ENCODE measurements at regions not wholly inside any gene's neighbourhood (a gene's known extent, or its start where the extent isn't known, plus 50 kb on each side); places are given as distances from the start of the nearest gene placed in this dataset.

DNA sequence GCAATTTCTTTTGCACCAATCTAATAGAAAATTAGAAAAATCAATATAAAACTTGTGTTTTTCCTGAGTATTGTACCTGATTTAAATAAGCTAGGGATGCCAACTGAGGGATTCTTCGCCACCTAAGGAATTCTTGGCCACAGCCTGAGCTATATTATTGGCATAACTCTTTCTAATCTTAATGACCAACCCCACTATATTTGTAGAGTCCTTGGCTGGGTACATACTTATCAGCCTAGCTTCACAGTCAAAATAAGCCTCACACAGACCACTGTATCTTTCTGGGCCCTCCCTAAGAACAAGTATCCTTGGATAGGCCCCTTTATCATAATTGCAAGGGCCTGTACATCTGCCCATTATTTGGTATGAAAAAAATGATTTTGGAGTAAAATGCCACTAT, 247.1 kb downstream of the DUSP6 start:
- 96 to 100% methylated on average over 1 of the region's 1 CpG for whole genome bisulfite sequencing, 2 donors
- Histone ChIP-seq H3K36me3 (ENCODE audit: control insufficient read depth in 4 of 4, insufficient read depth in 4 of 4, low read length in 4 of 4) (no peaks in the 10 kb centered on the region), H3K27me3 (ENCODE audit: control insufficient read depth in 3 of 3, insufficient read depth in 3 of 3, low read length in 2 of 3) (no peaks in the 10 kb centered on the region), H3K9ac (ENCODE audit: insufficient read depth in 1 of 2, low read length in 2 of 2) (no peak overlapping the region), H3K4me1 (ENCODE audit: control insufficient read depth in 5 of 5, insufficient read depth in 5 of 5, low read length in 5 of 5) (peaks cover 0 to 9% (median 0%) of the 10 kb centered on the region in 5 donors), H3K27ac (ENCODE audit: low read depth in 1 of 2, low read length in 1 of 2) (no peak overlapping the region), H3K9me3 (ENCODE audit: control insufficient read depth in 4 of 4, insufficient read depth in 3 of 4, low read length in 3 of 4) (no peaks in the 10 kb centered on the region), H3K4me3 (no peak overlapping the region)
- TF ChIP-seq, protein P1, sequence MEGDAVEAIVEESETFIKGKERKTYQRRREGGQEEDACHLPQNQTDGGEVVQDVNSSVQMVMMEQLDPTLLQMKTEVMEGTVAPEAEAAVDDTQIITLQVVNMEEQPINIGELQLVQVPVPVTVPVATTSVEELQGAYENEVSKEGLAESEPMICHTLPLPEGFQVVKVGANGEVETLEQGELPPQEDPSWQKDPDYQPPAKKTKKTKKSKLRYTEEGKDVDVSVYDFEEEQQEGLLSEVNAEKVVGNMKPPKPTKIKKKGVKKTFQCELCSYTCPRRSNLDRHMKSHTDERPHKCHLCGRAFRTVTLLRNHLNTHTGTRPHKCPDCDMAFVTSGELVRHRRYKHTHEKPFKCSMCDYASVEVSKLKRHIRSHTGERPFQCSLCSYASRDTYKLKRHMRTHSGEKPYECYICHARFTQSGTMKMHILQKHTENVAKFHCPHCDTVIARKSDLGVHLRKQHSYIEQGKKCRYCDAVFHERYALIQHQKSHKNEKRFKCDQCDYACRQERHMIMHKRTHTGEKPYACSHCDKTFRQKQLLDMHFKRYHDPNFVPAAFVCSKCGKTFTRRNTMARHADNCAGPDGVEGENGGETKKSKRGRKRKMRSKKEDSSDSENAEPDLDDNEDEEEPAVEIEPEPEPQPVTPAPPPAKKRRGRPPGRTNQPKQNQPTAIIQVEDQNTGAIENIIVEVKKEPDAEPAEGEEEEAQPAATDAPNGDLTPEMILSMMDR (IDR thresholded peaks at IDR 0.05; ENCODE audit: control extremely low read depth, extremely low read depth), result no peak
- ATAC-seq (ENCODE audit: insufficient read depth, low FRiP score), result no peak
- no peak for DNase-seq

DNA sequence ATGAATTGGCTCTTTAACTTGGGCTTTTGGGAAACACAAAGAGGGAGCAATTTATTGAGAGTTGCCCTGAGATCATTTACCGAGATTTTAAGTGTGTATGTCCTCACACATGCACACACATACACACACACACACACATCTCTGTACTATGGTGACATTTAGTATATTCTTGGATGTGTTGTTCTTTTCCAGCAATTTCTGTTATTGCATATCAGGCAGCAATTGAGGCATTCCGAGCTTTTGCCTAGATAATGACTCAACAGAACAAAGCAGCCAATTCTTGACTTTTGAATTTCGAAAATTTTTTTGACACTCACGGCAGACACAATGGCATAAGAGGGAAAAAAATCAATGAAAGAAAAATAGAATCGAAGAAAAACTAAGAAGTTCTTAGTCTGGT, 248.5 kb downstream of the DUSP6 start:
- 73 to 76% methylated on average over 5 of the region's 5 CpGs for WGBS, 2 donors
- no peak for DNase-seq
- no peak for ATAC-seq (ENCODE audit: insufficient read depth, low FRiP score)

GRCh38 chr12:89101440-89101839, 250.9 kb downstream of the DUSP6 start:
- no peaks in the 10 kb centered on the region for H3K27me3 ChIP-seq (ENCODE audit: control insufficient read depth in 3 of 3, insufficient read depth in 3 of 3, low read length in 2 of 3)
- no peak overlapping the region for H3K4me3 ChIP-seq
- H3K36me3 ChIP-seq (ENCODE audit: control insufficient read depth in 4 of 4, insufficient read depth in 4 of 4, low read length in 4 of 4), result no peaks in the 10 kb centered on the region
- ATAC-seq (ENCODE audit: insufficient read depth, low FRiP score) (no peak), DNase-seq (peak in 1 of 3 donors; percentile 35)
- H3K27ac ChIP-seq (ENCODE audit: low read depth in 1 of 2, low read length in 1 of 2), result no peak overlapping the region
- H3K9me3 ChIP-seq (ENCODE audit: control insufficient read depth in 4 of 4, insufficient read depth in 3 of 4, low read length in 3 of 4), result no peaks in the 10 kb centered on the region
- 39 to 46% methylated on average over 4 of the region's 4 CpGs for WGBS, 2 donors
- TF ChIP-seq, protein P1 (IDR thresholded peaks at IDR 0.05; ENCODE audit: control extremely low read depth, extremely low read depth), result no peak
- H3K4me1 ChIP-seq (ENCODE audit: control insufficient read depth in 5 of 5, insufficient read depth in 5 of 5, low read length in 5 of 5), result peaks cover 0 to 5% (median 2%) of the 10 kb centered on the region in 5 donors
- no peak overlapping the region for H3K9ac ChIP-seq (ENCODE audit: insufficient read depth in 1 of 2, low read length in 2 of 2)

More for the DNA sequence above, 248.5 kb downstream of the DUSP6 start:
- no peak overlapping the region for H3K27ac ChIP-seq (ENCODE audit: low read depth in 1 of 2, low read length in 1 of 2)
- peaks cover 0 to 9% (median 0%) of the 10 kb centered on the region in 5 donors for H3K4me1 ChIP-seq (ENCODE audit: control insufficient read depth in 5 of 5, insufficient read depth in 5 of 5, low read length in 5 of 5)
- no peak overlapping the region for H3K9ac ChIP-seq (ENCODE audit: insufficient read depth in 1 of 2, low read length in 2 of 2)
- H3K27me3 ChIP-seq (ENCODE audit: control insufficient read depth in 3 of 3, insufficient read depth in 3 of 3, low read length in 2 of 3), result no peaks in the 10 kb centered on the region
- no peaks in the 10 kb centered on the region for H3K36me3 ChIP-seq (ENCODE audit: control insufficient read depth in 4 of 4, insufficient read depth in 4 of 4, low read length in 4 of 4)
- TF ChIP-seq, protein P1 (IDR thresholded peaks at IDR 0.05; ENCODE audit: control extremely low read depth, extremely low read depth), result no peak
- no peak overlapping the region for H3K4me3 ChIP-seq
- no peaks in the 10 kb centered on the region for H3K9me3 ChIP-seq (ENCODE audit: control insufficient read depth in 4 of 4, insufficient read depth in 3 of 4, low read length in 3 of 4)

Measured in lung (tissue), 11 donors.